Mesenchymal stem cell (in vitro differentiated cells and primary cell): ENCODE measurements at regions not wholly inside any gene's neighbourhood (a gene's known extent, or its start where the extent isn't known, plus 50 kb on each side); places are given as distances from the start of the nearest gene placed in this dataset.

Source experiments
- DNase-seq: peaks from one replicate; pipeline ENCODE4 v3.0.0-alpha.2; 2013
- H2AFZ ChIP-seq: one replicate; pipeline ENCODE4 v1.6.1; 2013; ENCODE audit warnings: low read depth, mild to moderate bottlenecking, control low read depth, inconsistent platforms, low read length, moderate library complexity
- H2AK5ac ChIP-seq: 2 replicates; pipeline ENCODE4 v1.6.1; 2013; ENCODE audit warnings: low read length, moderate library complexity, mild to moderate bottlenecking, inconsistent platforms; ENCODE audit not compliant: severe bottlenecking
- H2BK120ac ChIP-seq: one replicate; pipeline ENCODE4 v1.6.1; 2013; ENCODE audit warnings: low read depth, mild to moderate bottlenecking, inconsistent platforms, low read length, moderate library complexity
- H2BK12ac ChIP-seq, 2 experiments: one replicate each; pipeline ENCODE4 v1.6.1; 2013; ENCODE audit warnings: inconsistent platforms in 2 of 2, low read length in 2 of 2, mild to moderate bottlenecking in 2 of 2, moderate library complexity in 2 of 2, control low read depth in 1 of 2
- H2BK15ac ChIP-seq: one replicate; pipeline ENCODE4 v1.6.1; 2013; ENCODE audit warnings: mild to moderate bottlenecking, low read depth, inconsistent platforms; ENCODE audit not compliant: poor library complexity, severe bottlenecking
- H2BK5ac ChIP-seq: 2 replicates; pipeline ENCODE4 v1.6.1; 2013; ENCODE audit warnings: low read depth, mild to moderate bottlenecking, low read length, control low read depth, inconsistent platforms; ENCODE audit not compliant: poor library complexity, severe bottlenecking
- H3K14ac ChIP-seq, 2 experiments: one replicate each; pipeline ENCODE4 v1.6.1; 2013; ENCODE audit warnings: inconsistent platforms in 2 of 2, low read length in 2 of 2, control low read depth in 1 of 2, mild to moderate bottlenecking in 1 of 2, moderate library complexity in 1 of 2
- H3K18ac ChIP-seq, 2 experiments: one replicate each; pipeline ENCODE4 v1.6.1; 2013; ENCODE audit warnings: inconsistent platforms in 2 of 2, low read length in 2 of 2, control low read depth in 1 of 2, low read depth in 1 of 2, mild to moderate bottlenecking in 1 of 2
- H3K23ac ChIP-seq, 2 experiments: one replicate each; pipeline ENCODE4 v1.6.1; 2013; ENCODE audit warnings: inconsistent platforms in 2 of 2, low read length in 2 of 2, mild to moderate bottlenecking in 2 of 2, moderate library complexity in 2 of 2, control low read depth in 1 of 2
- H3K27ac ChIP-seq: 2 replicates; pipeline ENCODE4 v1.5.1; 2013; ENCODE audit warnings: mild to moderate bottlenecking, moderate library complexity, low read length, control low read depth, inconsistent platforms; ENCODE audit not compliant: poor library complexity, severe bottlenecking
- H3K27me3 ChIP-seq, 2 experiments: 2 replicates each; pipeline versions ENCODE4 v1.6.1 to v1.7.0; 2013; ENCODE audit warnings: low read length in 2 of 2, mild to moderate bottlenecking in 2 of 2, moderate library complexity in 2 of 2, control low read depth in 1 of 2, inconsistent platforms in 1 of 2; ENCODE audit not compliant: control insufficient read depth in 1 of 2, insufficient read depth in 1 of 2
- H3K36me3 ChIP-seq, 2 experiments: 2 replicates each; pipeline versions ENCODE4 v1.6.1 to v1.7.0; 2013; ENCODE audit warnings: low read length in 2 of 2, control low read depth in 1 of 2, inconsistent platforms in 1 of 2, low read depth in 1 of 2, mild to moderate bottlenecking in 1 of 2; ENCODE audit not compliant: insufficient read depth in 2 of 2, control insufficient read depth in 1 of 2
- H3K4ac ChIP-seq, 2 experiments: one replicate each; pipeline ENCODE4 v1.6.1; 2013; ENCODE audit warnings: inconsistent platforms in 2 of 2, low read length in 2 of 2, mild to moderate bottlenecking in 2 of 2, moderate library complexity in 2 of 2, control low read depth in 1 of 2, low read depth in 1 of 2
- H3K4me1 ChIP-seq: 2 replicates; pipeline ENCODE4 v1.6.1; 2013; ENCODE audit warnings: low read depth, low read length, control low read depth; ENCODE audit not compliant: control insufficient read depth, insufficient read depth
- H3K4me2 ChIP-seq: 2 replicates; pipeline ENCODE4 v1.6.1; 2013; ENCODE audit warnings: low read length, mild to moderate bottlenecking, inconsistent platforms; ENCODE audit not compliant: poor library complexity, severe bottlenecking
- H3K4me3 ChIP-seq, 2 experiments: 2 replicates each; pipeline versions ENCODE4 v1.5.1 to v1.7.0; 2013; ENCODE audit warnings: low read length in 2 of 2, mild to moderate bottlenecking in 2 of 2, control low read depth in 1 of 2, low read depth in 1 of 2; ENCODE audit not compliant: insufficient read depth in 1 of 2
- H3K79me1 ChIP-seq: replicated peaks from 2 replicates; pipeline ENCODE4 v1.6.1; 2013; ENCODE audit warnings: mild to moderate bottlenecking, control low read depth, low read length, inconsistent platforms; ENCODE audit not compliant: poor library complexity, severe bottlenecking
- H3K9ac ChIP-seq: 2 replicates; pipeline ENCODE4 v1.7.0; 2013; ENCODE audit warnings: mild to moderate bottlenecking, low read length, moderate library complexity
- H3K9me3 ChIP-seq: 2 replicates; pipeline ENCODE4 v1.7.0; 2013; ENCODE audit warnings: mild to moderate bottlenecking, low read length; ENCODE audit not compliant: control insufficient read depth
- H4K8ac ChIP-seq: one replicate; pipeline ENCODE4 v1.6.1; 2013; ENCODE audit warnings: inconsistent platforms, mild to moderate bottlenecking, low read length, moderate library complexity
- H4K91ac ChIP-seq: one replicate; pipeline ENCODE4 v1.6.1; 2013; ENCODE audit warnings: mild to moderate bottlenecking, low read length, inconsistent platforms
- WGBS: methylation state at CpG from one replicate; pipeline ENCODE4 v1.1.7; 2013; ENCODE audit warnings: mixed read lengths; 5-methylcytosine and 5-hydroxymethylcytosine counted together

DNA sequence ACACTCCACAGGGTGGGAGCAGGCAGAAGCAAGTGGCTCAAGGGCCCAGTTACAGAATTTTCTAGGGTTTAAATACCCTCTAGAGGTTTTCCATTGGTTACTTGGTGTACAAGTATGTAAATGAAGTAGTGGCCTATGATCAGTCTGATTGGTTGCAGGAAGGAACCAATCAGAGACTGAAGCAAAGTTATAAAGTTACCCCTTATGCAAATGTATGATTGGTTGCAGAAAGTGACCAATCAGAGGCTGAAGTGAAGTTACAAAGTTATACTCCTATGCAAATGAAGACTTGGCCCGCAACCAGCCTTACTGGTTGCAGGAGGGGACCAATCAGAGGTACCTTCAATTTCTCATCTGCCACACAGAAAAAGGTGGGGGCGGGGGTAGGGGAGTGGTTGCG lies 154.6 kb downstream of the INO80D start:
- Histone ChIP-seq H2BK120ac (no peak overlapping the region), H3K4me2 (no peak overlapping the region), H3K79me1 (no peaks in the 10 kb centered on the region), H3K4me1 (no peaks in the 10 kb centered on the region), H4K91ac (no peak overlapping the region), H3K4ac (no peak overlapping the region), H3K14ac (no peak overlapping the region), H3K27ac (no peak overlapping the region), H3K9ac (no peak overlapping the region), H3K9me3 (no peaks in the 10 kb centered on the region), H2BK15ac (no peak overlapping the region), H3K27me3 (peaks cover 18 to 25% of the 10 kb centered on the region in 2 experiments), H4K8ac (no peak overlapping the region), H2AK5ac (no peak overlapping the region), H3K4me3 (no peak overlapping the region), H3K36me3 (no peaks in the 10 kb centered on the region), H2BK5ac (no peak overlapping the region), H2AFZ (no peak overlapping the region), H3K18ac (no peak overlapping the region), H2BK12ac (no peak overlapping the region), H3K23ac (no peak overlapping the region)
- no peak for DNase-seq
- 100% methylated on average over 3 of the region's 3 CpGs for WGBS

DNA sequence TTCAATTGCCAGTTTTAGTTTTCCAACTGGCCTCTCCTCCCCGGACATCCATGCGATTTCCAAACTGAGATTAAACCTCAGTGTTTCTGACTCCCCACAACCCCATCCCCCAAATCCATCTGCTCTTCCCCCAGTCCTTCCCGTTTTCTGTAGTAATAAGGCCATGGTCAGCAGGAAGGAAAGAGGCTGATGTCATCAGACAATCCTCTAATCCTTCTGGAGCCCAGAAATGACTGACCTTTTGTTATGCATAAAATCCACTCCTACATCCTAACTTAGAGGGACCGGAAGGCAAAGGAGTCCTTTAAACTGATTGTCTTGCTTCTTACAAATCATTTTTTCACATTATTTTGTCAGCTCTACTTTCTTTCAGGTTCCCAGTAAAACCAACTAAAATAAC lies 155.8 kb downstream of the INO80D start:
- WGBS = 50% methylated on average over 4 of the region's 4 CpGs
- H4K91ac ChIP-seq = no peak overlapping the region
- peaks cover 4% of the 10 kb centered on the region for H3K4me1 ChIP-seq
- H2AK5ac ChIP-seq = no peak overlapping the region
- H3K23ac ChIP-seq = no peak overlapping the region
- H3K9me3 ChIP-seq = no peaks in the 10 kb centered on the region
- no peak overlapping the region for H4K8ac ChIP-seq
- H3K9ac ChIP-seq = no peak overlapping the region
- H3K18ac ChIP-seq = no peak overlapping the region
- no peak overlapping the region for H3K27ac ChIP-seq
- no peak overlapping the region for H3K4me2 ChIP-seq
- H3K4ac ChIP-seq = no peak overlapping the region
- no peak overlapping the region for H2BK12ac ChIP-seq
- H2BK5ac ChIP-seq = no peak overlapping the region
- no peak overlapping the region for H2BK120ac ChIP-seq
- no peak overlapping the region for H2BK15ac ChIP-seq
- no peaks in the 10 kb centered on the region for H3K36me3 ChIP-seq
- H3K14ac ChIP-seq = no peak overlapping the region
- peaks cover 27 to 32% of the 10 kb centered on the region in 2 experiments for H3K27me3 ChIP-seq
- H2AFZ ChIP-seq = no peak overlapping the region
- peak; percentile 43 for DNase-seq
- H3K79me1 ChIP-seq = no peaks in the 10 kb centered on the region
- H3K4me3 ChIP-seq = no peak overlapping the region

DNA sequence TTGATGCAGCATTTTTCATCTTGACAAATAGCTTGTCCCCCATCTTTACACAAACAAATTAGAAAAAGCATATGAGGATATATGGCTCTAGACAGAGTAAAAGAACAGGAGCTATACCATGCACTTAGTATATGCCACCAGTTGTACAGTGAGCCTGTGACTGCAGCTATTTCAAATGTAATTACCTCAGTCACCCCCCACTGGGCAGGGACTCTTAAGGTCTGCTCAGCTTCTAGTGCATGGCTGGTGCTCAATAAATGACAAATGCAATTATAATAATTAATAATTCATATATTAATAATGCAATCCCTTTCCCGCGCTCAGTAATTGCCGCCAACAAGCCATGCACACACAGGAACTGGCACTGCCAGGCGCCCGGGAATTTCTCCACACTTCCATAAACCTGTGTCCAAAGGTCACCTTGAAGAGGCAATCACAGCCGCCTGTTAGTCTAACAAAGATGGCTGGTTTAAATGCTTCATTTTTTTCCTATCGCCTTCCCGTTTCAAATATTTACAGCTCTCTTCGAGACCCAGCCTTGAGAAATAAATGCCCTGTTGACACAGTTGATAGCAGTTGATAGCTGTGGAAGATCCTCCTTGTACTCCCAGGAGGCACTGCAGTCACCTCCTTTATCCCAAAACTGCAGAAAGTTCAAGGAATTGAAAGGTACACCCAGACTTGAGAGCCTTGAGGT lies 156.6 kb downstream of the INO80D start:
- WGBS = 96% methylated on average over 7 of the region's 9 CpGs
- no peak overlapping the region for H3K4me2 ChIP-seq

DNA sequence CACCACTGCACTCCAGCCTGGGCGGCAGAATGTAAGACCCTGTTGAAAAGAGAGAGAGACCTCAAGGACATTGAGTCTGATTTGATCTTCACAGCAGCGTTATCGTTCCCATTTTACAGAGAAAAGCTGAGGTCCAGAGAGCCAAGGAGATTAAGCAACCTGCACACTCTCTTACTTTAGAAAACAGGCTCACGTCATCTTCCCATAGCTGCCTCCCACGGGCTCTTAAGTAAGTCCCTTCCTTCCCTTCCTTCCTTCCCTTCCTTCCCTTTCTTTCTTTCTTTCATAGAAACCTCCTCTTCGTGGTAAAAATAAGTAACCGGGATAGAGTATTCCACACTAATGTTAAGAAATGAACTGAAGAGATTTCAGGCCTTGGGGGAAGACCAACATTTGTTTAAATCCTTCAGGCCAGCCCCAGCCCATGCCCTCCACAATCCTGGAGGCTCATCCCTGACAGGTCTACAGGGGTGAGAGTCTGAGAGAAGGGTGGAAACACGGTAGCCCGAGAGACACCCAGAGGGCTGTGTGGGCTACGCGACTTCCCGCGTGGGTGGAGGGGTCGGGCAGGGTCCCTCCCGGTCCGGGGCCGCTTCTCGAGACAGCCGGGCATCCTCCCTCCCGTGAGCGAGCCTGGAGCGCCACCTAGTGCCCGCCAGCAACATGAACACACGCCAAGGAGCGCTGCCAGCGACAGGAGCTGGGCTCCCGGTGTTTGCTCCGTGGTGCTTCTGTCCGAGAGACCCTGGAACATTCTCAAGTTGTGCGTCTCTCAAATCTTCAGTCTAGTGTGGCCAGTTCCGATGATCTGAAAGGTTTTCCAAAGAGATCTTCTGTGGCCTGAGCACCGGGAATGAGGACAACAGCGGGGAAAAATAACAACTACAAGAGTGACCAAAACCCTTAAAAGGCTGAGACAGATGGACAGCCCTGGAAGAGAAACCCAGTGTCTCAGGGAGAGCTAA lies 160.3 kb downstream of the INO80D start:
- peak; percentile 66 for DNase-seq
- peaks cover 60 to 72% of the 10 kb centered on the region in 2 experiments for H3K27me3 ChIP-seq
- H2BK15ac ChIP-seq = no peak overlapping the region
- H2AFZ ChIP-seq = no peak overlapping the region
- H3K4me2 ChIP-seq = peak overlapping the region; percentile 87
- H2BK5ac ChIP-seq = no peak overlapping the region
- 18% methylated on average over 33 of the region's 33 CpGs for WGBS
- no peak overlapping the region for H4K91ac ChIP-seq
- peak overlapping the region in 1 of 2 experiments; percentile 91 for H2BK12ac ChIP-seq
- no peaks in the 10 kb centered on the region for H3K79me1 ChIP-seq
- H4K8ac ChIP-seq = no peak overlapping the region
- H3K27ac ChIP-seq = no peak overlapping the region
- peak overlapping the region; percentile 65 for H3K9ac ChIP-seq
- no peak overlapping the region for H3K14ac ChIP-seq
- H3K4me3 ChIP-seq = peak overlapping the region; percentile 33 to 68
- H3K4me1 ChIP-seq = peaks cover 4% of the 10 kb centered on the region
- H3K9me3 ChIP-seq = no peaks in the 10 kb centered on the region
- H3K18ac ChIP-seq = no peak overlapping the region
- H2BK120ac ChIP-seq = no peak overlapping the region
- H2AK5ac ChIP-seq = no peak overlapping the region
- H3K4ac ChIP-seq = no peak overlapping the region
- no peaks in the 10 kb centered on the region for H3K36me3 ChIP-seq
- no peak overlapping the region for H3K23ac ChIP-seq

More for the DNA sequence above, 156.6 kb downstream of the INO80D start:
- H3K4ac ChIP-seq = no peak overlapping the region
- no peak overlapping the region for H4K8ac ChIP-seq
- no peak overlapping the region for H3K14ac ChIP-seq
- no peak overlapping the region for H2AK5ac ChIP-seq
- no peak overlapping the region for H2BK5ac ChIP-seq
- no peaks in the 10 kb centered on the region for H3K36me3 ChIP-seq
- H3K4me3 ChIP-seq = no peak overlapping the region
- no peak overlapping the region for H2BK120ac ChIP-seq
- H3K27ac ChIP-seq = no peak overlapping the region
- no peaks in the 10 kb centered on the region for H3K9me3 ChIP-seq
- DNase-seq = no peak
- no peak overlapping the region for H2BK15ac ChIP-seq
- no peaks in the 10 kb centered on the region for H3K79me1 ChIP-seq
- peaks cover 4% of the 10 kb centered on the region for H3K4me1 ChIP-seq
- no peak overlapping the region for H2AFZ ChIP-seq
- no peak overlapping the region for H3K18ac ChIP-seq
- H4K91ac ChIP-seq = no peak overlapping the region
- no peak overlapping the region for H2BK12ac ChIP-seq
- no peak overlapping the region for H3K23ac ChIP-seq
- H3K27me3 ChIP-seq = peaks cover 34 to 40% of the 10 kb centered on the region in 2 experiments
- no peak overlapping the region for H3K9ac ChIP-seq
